H1 (cell line): ENCODE measurements at regions not wholly inside any gene's neighbourhood (a gene's known extent, or its start where the extent isn't known, plus 50 kb on each side); places are given as distances from the start of the nearest gene placed in this dataset.

Experiments
- CTCF ChIA-PET: fragments of 300-600 bp; sonication (Branson Sonifier 250); formaldehyde crosslinking; loops from one replicate; lab custom pipeline; 2021; ENCODE audit not compliant: partially characterized antibody; lab: Charles Lee
- POLR2A ChIA-PET: fragments of 300-600 bp; sonication (Branson Sonifier 250); formaldehyde crosslinking; loops from one replicate; lab custom pipeline; 2021; ENCODE audit warnings: inconsistent platforms; ENCODE audit not compliant: partially characterized antibody; lab: Charles Lee
- DNase-seq, 2 experiments: peaks; one replicate each; pipeline versions ENCODE4 v3.0.0 to v3.0.0-alpha.2; 2010 to 2022; ENCODE audit warnings: low spot score in 2 of 2, low read depth in 1 of 2, mixed read lengths in 1 of 2
- FAIRE-seq: peaks from 2 replicates; lab custom pipeline; 2011; peaks lifted over from hg19 to GRCh38; lab: Jason Lieb, UNC
- H2AFZ ChIP-seq: 2 replicates; pipeline ENCODE4 v1.8.1; 2012; ENCODE audit warnings: low read length, inconsistent platforms
- H2AK5ac ChIP-seq: 2 replicates; pipeline ENCODE4 v1.6.1; 2013; ENCODE audit warnings: low read depth, low read length
- H2BK120ac ChIP-seq: replicated peaks from 2 replicates; pipeline ENCODE3; 2013; ENCODE audit warnings: low read depth, low read length, inconsistent platforms
- H2BK12ac ChIP-seq: 2 replicates; pipeline ENCODE4 v1.6.1; 2013; ENCODE audit warnings: low read depth, low read length
- H2BK15ac ChIP-seq: 2 replicates; pipeline ENCODE4 v1.6.1; 2013; ENCODE audit warnings: low read length
- H2BK20ac ChIP-seq: 2 replicates; pipeline ENCODE4 v1.6.1; 2013; ENCODE audit warnings: low read length
- H2BK5ac ChIP-seq: 2 replicates; pipeline ENCODE4 v1.6.1; 2013; ENCODE audit warnings: low read depth, low read length
- H3K14ac ChIP-seq: 2 replicates; pipeline ENCODE4 v1.6.1; 2013; ENCODE audit warnings: inconsistent platforms; ENCODE audit not compliant: insufficient read length
- H3K18ac ChIP-seq: 2 replicates; pipeline ENCODE4 v1.6.1; 2013; ENCODE audit warnings: low read length; ENCODE audit errors: extremely low read depth
- H3K23ac ChIP-seq: 2 replicates; pipeline ENCODE4 v1.6.1; 2013; ENCODE audit warnings: inconsistent platforms; ENCODE audit not compliant: insufficient read length
- H3K23me2 ChIP-seq: 2 replicates; pipeline ENCODE4 v1.6.1; 2013; ENCODE audit warnings: low read depth, low read length
- H3K27ac ChIP-seq: 2 replicates; pipeline ENCODE4 v1.6.1; 2011; ENCODE audit warnings: low read depth, low read length, inconsistent platforms
- H3K27me3 ChIP-seq, 4 experiments: replicated peaks in 1 of 4; 1 replicate in 1 of 4; 2 replicates in 3 of 4; pipeline versions ENCODE4 v1.6.1 to v1.8.1; 2011 to 2013; ENCODE audit warnings: low read length in 3 of 4, mild to moderate bottlenecking in 3 of 4, inconsistent platforms in 2 of 4, mixed read lengths in 2 of 4, moderate library complexity in 1 of 4; ENCODE audit not compliant: control insufficient read depth in 3 of 4, insufficient read depth in 3 of 4; ENCODE audit errors: extremely low read depth in 1 of 4
- H3K36me3 ChIP-seq, 4 experiments: 2 replicates each; pipeline versions ENCODE4 v1.6.1 to v1.8.1; 2011 to 2013; ENCODE audit warnings: mild to moderate bottlenecking in 4 of 4, low read length in 3 of 4, moderate library complexity in 2 of 4, control low read depth in 1 of 4, inconsistent platforms in 1 of 4; ENCODE audit not compliant: insufficient read depth in 4 of 4, control insufficient read depth in 2 of 4
- H3K4ac ChIP-seq: replicated peaks from 2 replicates; pipeline ENCODE3; 2013; ENCODE audit warnings: low read length, low read depth, mixed read lengths, inconsistent platforms; ENCODE audit not compliant: insufficient read length
- H3K4me1 ChIP-seq, 4 experiments: replicated peaks in 1 of 4; 1 replicate in 1 of 4; 2 replicates in 3 of 4; pipeline versions ENCODE4 v1.6.1 to v1.8.1; 2011 to 2013; ENCODE audit warnings: low read length in 3 of 4, inconsistent platforms in 2 of 4, mixed read lengths in 1 of 4; ENCODE audit not compliant: insufficient read depth in 4 of 4, control insufficient read depth in 3 of 4
- H3K4me2 ChIP-seq, 2 experiments: 2 replicates each; pipeline versions ENCODE4 v1.6.1 to v1.8.1; 2011 to 2013; ENCODE audit warnings: low read depth in 2 of 2, low read length in 2 of 2, control low read depth in 1 of 2, inconsistent platforms in 1 of 2, mild to moderate bottlenecking in 1 of 2; ENCODE audit not compliant: insufficient read depth in 1 of 2
- H3K4me3 ChIP-seq, 4 experiments: fragments of 200-600, 300-600 bp in 1 of 4; sonication (generic), shearing (Covaris generic), sonication (Bioruptor Twin) in 1 of 4; 2 replicates each; pipeline versions ENCODE4 v1.5.1 to v1.8.1; 2011 to 2016; ENCODE audit warnings: low read length in 4 of 4, low read depth in 3 of 4, control low read depth in 2 of 4, inconsistent platforms in 2 of 4, mild to moderate bottlenecking in 2 of 4, mixed read lengths in 1 of 4, moderate library complexity in 1 of 4; ENCODE audit not compliant: insufficient read depth in 2 of 4; ENCODE audit errors: extremely low read depth in 1 of 4
- H3K56ac ChIP-seq: replicated peaks from 2 replicates; pipeline ENCODE3; 2013; ENCODE audit warnings: low read depth, mild to moderate bottlenecking, mixed read lengths, low read length, inconsistent platforms; ENCODE audit not compliant: insufficient read length
- H3K79me1 ChIP-seq: 2 replicates; pipeline ENCODE4 v1.6.1; 2013; ENCODE audit warnings: low read depth, low read length, control low read depth
- H3K79me2 ChIP-seq, 2 experiments: 2 replicates each; pipeline versions ENCODE4 v1.6.1 to v1.8.1; 2012 to 2013; ENCODE audit warnings: low read length in 2 of 2, mild to moderate bottlenecking in 2 of 2, inconsistent platforms in 1 of 2; ENCODE audit not compliant: insufficient read depth in 2 of 2, control insufficient read depth in 1 of 2
- H3K9ac ChIP-seq, 4 experiments: replicated peaks in 1 of 4; 1 replicate in 1 of 4; 2 replicates in 3 of 4; pipeline versions ENCODE4 v1.6.1 to v1.8.1; 2011 to 2013; ENCODE audit warnings: low read depth in 3 of 4, low read length in 3 of 4, control low read depth in 2 of 4, mild to moderate bottlenecking in 2 of 4, moderate library complexity in 2 of 4, inconsistent platforms in 1 of 4; ENCODE audit errors: extremely low read depth in 1 of 4
- H3K9me3 ChIP-seq, 2 experiments: 2 replicates each; pipeline versions ENCODE4 v1.6.1 to v1.8.1; 2012 to 2013; ENCODE audit warnings: mild to moderate bottlenecking in 2 of 2, moderate library complexity in 2 of 2, control low read depth in 1 of 2, inconsistent platforms in 1 of 2, low read depth in 1 of 2, low read length in 1 of 2, mixed read lengths in 1 of 2; ENCODE audit not compliant: insufficient read depth in 2 of 2
- H4K20me1 ChIP-seq, 2 experiments: replicated peaks in 1 of 2; 2 replicates each; pipeline versions ENCODE3 to v1.8.1; 2011 to 2013; ENCODE audit warnings: inconsistent platforms in 2 of 2, low read length in 2 of 2, mild to moderate bottlenecking in 1 of 2; ENCODE audit not compliant: insufficient read depth in 2 of 2, control insufficient read depth in 1 of 2
- H4K5ac ChIP-seq: 2 replicates; pipeline ENCODE4 v1.6.1; 2013; ENCODE audit warnings: low read length, low read depth, mixed read lengths, inconsistent platforms; ENCODE audit not compliant: insufficient read length
- H4K8ac ChIP-seq: 2 replicates; pipeline ENCODE4 v1.8.0; 2013; ENCODE audit warnings: mild to moderate bottlenecking, moderate library complexity, low read length, inconsistent platforms; ENCODE audit not compliant: insufficient read depth; ENCODE audit errors: extremely low read depth
- H4K91ac ChIP-seq: replicated peaks from 2 replicates; pipeline ENCODE3; 2013; ENCODE audit warnings: low read length, mixed read lengths, inconsistent platforms; ENCODE audit not compliant: insufficient read length
- EZH2 ChIP-seq: fragments of 200-600 bp; sonication (generic); IDR thresholded peaks from 2 replicates; pipeline ENCODE4 v1.7.1; 2012; ENCODE audit warnings: low read depth, mild to moderate bottlenecking, moderate library complexity, low read length, inconsistent platforms; ENCODE audit not compliant: severe bottlenecking
- WGBS, 2 experiments: shearing (Covaris generic) in 1 of 2; methylation state at CpG; one replicate each; pipeline versions ENCODE4 v1.1.6 to v1.1.7; 2013 to 2015; ENCODE audit warnings: low lambda C conversion rate in 2 of 2, mixed read lengths in 2 of 2, inconsistent platforms in 1 of 2, low coverage in 1 of 2, missing lambda C conversion rate in 1 of 2; ENCODE audit not compliant: insufficient replicate concordance in 2 of 2, insufficient coverage in 1 of 2, insufficient read length in 1 of 2; ENCODE audit errors: extremely low coverage in 1 of 2, missing lambda C conversion rate in 1 of 2; 5-methylcytosine and 5-hydroxymethylcytosine counted together

GRCh38 chr16:79959226-79959625, 358.7 kb upstream of the MAF start:
- H3K27me3 ChIP-seq: no peaks in the 10 kb centered on the region
- H3K9ac ChIP-seq: no peak overlapping the region
- H3K4me3 ChIP-seq: no peak overlapping the region
- CTCF ChIA-PET: no interaction called here
- H2BK12ac ChIP-seq: no peak overlapping the region
- no peaks in the 10 kb centered on the region for H3K79me1 ChIP-seq
- H2AFZ ChIP-seq: no peak overlapping the region
- no peak for DNase-seq
- no peak overlapping the region for H3K27ac ChIP-seq
- no peak overlapping the region for H2AK5ac ChIP-seq
- no peak overlapping the region for H3K23ac ChIP-seq
- no peaks in the 10 kb centered on the region for H4K20me1 ChIP-seq
- no peak overlapping the region for H3K18ac ChIP-seq
- H3K14ac ChIP-seq: no peak overlapping the region
- no peak overlapping the region for H4K8ac ChIP-seq
- H3K4me1 ChIP-seq: no peaks in the 10 kb centered on the region
- H3K9me3 ChIP-seq: no peaks in the 10 kb centered on the region
- no peak overlapping the region for H2BK120ac ChIP-seq
- no peak overlapping the region for H2BK15ac ChIP-seq
- H3K4ac ChIP-seq: no peak overlapping the region
- no peaks in the 10 kb centered on the region; the same call in 1 of the 2 replicates for H3K23me2 ChIP-seq
- H3K36me3 ChIP-seq: no peaks in the 10 kb centered on the region
- H2BK20ac ChIP-seq: no peak overlapping the region
- POLR2A ChIA-PET: no interaction called here
- no peak overlapping the region for H3K4me2 ChIP-seq
- 95% methylated on average over 1 of the region's 1 CpG; no CpG with 5 or more reads in 1 of the 2 experiments for WGBS, 2 experiments
- H3K79me2 ChIP-seq: no peaks in the 10 kb centered on the region
- no peak overlapping the region for H4K5ac ChIP-seq
- no peak for FAIRE-seq
- H2BK5ac ChIP-seq: no peak overlapping the region
- no peak overlapping the region for H3K56ac ChIP-seq
- H4K91ac ChIP-seq: no peak overlapping the region
- no peak for TF ChIP-seq EZH2
